Limb (tissue), 2 donors: ENCODE measurements at regions not wholly inside any gene's neighbourhood (a gene's known extent, or its start where the extent isn't known, plus 50 kb on each side); places are given as distances from the start of the nearest gene placed in this dataset.

Experiments
- DNase-seq, 2 donors: peaks; one replicate each; pipeline ENCODE4 v3.0.0-alpha.2; 2016; ENCODE audit errors: extremely low spot score in 2 of 2

- no peak for DNase-seq
Measured at GRCh38 chr15:92224843-92225242, 168.8 kb upstream of the ST8SIA2 start.

- DNase-seq, result no peak
Measured at GRCh38 chr15:92226020-92226612, 167.6 kb upstream of the ST8SIA2 start.

- DNase-seq, result no peak
Measured at GRCh38 chr15:92228830-92229229, 164.9 kb upstream of the ST8SIA2 start.

DNA sequence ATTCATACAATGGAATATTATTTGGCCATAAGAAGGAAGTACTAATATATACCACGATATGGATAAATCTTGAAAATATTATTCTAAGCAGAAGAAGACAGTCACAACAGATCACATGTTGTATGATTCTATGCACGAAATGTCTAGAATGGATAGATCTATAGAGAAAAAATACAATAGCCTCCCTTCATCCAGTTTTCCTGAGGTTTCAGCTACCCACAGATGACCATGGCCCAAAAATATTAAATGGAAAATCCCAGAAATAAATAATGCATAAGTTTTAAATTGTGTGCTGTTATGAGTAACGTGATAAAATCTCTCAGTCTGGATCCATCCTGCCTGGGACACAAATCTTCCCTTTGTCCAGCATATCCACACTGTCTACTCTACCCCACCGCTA, 162.2 kb upstream of the ST8SIA2 start:
- DNase-seq, result no peak

DNA sequence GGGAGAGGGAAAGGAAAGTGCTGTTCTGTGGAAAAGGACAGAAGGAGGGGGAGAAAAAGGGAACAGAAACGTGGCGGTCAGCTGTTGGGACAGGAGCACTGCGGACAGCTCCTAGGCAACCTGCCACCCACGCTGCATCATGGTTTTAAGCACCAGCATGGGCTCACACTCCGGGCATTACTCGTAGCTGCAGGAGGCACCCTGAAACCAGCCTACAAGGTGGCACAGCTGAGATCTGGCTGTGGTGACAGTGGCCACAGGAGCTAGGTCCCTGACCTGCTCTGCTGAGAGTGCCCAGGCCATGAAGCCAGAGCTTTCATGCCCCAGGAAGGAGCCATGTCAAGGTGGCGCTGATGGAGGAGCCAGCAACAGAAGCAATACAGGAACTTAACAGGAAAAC, 161.4 kb upstream of the ST8SIA2 start:
- DNase-seq, result no peak

- no peak for DNase-seq
Measured at GRCh38 chr15:92232876-92233275, 160.8 kb upstream of the ST8SIA2 start.

- no peak for DNase-seq
Measured at GRCh38 chr15:92243227-92243626, 150.5 kb upstream of the ST8SIA2 start.

DNA sequence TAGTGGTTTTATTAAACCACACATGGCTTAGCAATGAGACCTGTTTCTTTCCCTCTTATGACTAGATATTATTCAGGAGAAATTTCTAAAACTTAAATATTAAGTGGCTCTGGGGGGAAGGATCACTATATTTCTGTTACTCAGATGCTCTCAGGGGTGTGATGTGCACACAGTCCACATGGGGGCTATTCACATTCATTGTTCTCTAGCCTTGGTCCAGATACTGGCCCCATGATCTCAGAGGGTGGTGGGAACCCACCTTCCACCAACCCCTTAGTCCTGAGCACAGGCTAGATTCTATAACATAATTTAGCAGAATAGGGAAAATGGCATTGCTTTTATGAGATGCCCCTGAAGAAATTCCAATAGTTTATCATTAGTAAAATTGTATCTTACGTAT, 149.0 kb upstream of the ST8SIA2 start:
- DNase-seq, result no peak

- no peak for DNase-seq
Measured at GRCh38 chr15:92247649-92248242, 145.9 kb upstream of the ST8SIA2 start.

GRCh38 chr15:92266796-92267685, 126.6 kb upstream of the ST8SIA2 start:
- DNase-seq, result no peak

DNA sequence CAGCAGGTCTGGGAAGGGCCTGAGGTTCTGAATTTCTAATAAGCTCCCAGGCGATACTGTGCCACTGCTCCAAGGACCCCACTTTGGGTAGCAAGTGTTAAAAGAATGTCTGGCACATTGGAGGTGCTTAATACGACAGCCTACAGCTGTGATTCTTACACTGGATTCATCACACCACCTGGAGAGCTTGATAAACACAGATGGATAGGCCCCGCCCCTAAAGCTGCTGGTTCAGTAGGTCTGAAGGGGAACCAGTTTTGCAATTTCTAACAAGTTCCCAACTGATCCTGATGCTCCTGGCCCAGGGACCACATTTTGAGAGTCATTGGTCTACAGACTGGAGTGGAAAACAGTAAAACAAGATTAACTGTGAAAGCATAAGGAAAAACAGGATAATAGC, 124.8 kb upstream of the ST8SIA2 start:
- DNase-seq, result no peak

- DNase-seq, result no peak
Measured at GRCh38 chr15:92271179-92271578, 122.5 kb upstream of the ST8SIA2 start.

DNA sequence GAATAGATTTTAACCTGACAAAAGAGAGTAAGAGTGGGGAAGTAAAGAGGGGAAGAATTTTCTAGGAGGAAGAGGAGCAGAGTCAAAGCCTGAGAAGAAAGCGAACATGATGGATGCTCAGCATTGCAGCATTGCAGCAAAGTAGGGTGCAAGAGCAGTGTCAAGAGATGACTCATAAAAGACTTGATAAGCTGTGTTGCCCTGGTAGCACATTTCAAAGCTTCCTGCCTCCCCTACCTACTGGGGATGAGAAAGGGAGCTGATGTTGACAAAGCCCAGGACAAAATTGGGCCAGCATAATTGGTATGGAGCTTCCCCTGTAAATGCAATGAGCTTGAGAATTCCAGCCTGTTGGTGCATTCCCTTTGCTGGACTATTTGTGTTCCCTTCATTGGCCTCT, 121.6 kb upstream of the ST8SIA2 start:
- DNase-seq, result no peak

DNA sequence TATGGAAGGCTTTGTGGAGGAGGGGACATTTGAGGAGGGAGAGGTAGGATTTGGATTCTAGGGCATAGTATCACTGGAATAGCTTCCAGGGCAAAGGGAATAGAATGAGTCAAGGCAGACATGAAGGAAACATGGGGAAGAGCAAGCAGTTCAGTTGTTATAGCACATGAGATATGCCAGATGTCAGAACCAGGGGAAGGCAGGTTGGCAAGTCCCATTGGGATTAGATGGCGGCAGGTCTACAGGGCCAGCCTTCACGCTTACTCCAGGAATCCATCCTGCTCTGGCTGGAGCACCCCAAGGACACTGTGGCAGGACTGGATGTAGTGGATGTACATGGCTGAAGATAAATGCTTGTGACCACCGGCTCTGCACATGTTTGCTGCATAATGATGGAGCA, 120.4 kb upstream of the ST8SIA2 start:
- DNase-seq, result no peak

DNA sequence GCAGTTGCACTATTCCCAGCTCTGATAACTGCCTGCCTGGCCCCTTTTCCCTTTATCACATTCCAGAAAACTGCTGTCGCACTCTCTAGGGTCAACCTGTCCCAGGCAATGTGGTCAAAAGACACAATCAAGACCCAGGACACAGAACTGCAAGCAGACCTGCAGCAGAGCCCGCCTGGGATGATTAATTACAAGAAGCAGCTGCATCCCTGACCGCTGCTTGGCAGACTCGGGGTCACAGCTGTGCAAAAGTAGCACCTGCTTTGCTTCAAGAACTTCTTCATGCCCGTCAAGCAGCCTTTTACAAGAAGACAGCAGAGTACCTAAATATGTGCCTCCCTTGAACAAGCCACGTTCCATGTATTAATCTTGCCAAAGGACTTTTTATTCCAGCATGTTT, 120.0 kb upstream of the ST8SIA2 start:
- DNase-seq, result peak; percentile 40 to 49

- DNase-seq, result no peak
Measured at GRCh38 chr15:92277776-92278175, 115.9 kb upstream of the ST8SIA2 start.

DNA sequence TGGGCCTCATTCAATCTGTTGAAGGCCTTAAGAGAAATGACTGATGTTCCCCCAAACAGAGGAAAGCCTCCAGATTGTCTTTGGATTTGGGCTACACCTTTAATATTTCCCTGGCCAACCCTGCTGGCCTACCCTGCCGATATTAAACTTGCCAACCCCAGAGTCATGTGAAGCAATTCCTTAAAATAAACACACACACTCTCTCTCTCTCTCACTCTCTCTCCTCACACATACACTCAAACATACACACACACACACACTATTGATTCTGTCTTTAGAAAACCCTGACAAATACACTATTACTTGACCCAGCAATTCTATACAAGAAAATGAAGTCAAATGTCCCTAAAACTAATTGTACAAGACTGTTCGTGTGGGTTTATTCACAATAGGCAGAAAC, 109.9 kb upstream of the ST8SIA2 start:
- no peak for DNase-seq

DNA sequence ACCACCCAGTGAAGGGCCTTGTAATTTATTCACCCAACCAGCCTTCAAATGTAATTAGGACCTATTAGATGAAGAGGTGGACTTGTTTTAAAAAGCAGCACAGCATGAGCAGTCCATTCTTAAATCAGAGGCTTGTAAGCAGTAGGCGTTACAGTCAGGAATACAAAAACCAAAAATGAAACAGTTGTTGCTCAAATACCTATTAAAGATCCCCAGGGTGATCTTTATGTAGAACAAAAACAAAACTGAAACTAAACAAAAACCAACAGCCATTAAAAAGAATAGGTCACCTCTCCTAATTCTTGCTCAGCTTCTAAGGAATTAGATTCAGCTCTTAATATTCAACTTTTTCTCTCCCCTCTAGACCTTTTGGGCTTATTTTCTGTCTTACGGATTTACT, 104.9 kb upstream of the ST8SIA2 start:
- no peak for DNase-seq

DNA sequence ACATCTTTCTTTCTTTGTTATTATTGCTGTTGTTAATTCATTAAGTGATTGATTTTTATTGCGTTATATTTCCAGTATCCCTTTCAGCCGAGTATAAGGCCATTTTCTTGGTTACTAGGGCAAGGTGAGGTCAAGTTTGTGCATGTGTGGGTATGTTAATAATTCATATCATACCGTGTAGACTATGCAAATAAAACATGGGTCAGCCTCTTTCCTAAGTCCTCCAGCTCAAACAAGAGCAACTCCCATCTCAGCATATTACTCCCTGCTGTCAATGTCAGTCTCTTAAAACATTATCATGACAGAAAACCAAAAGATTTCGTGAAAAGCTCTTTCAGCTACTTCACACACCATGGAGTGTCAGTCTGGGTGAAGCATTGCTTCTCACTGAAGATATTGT, 103.9 kb upstream of the ST8SIA2 start:
- DNase-seq, result no peak

GRCh38 chr15:92290359-92290992, 103.2 kb upstream of the ST8SIA2 start:
- DNase-seq, result no peak

GRCh38 chr15:92291900-92292299, 101.8 kb upstream of the ST8SIA2 start:
- DNase-seq, result no peak

- DNase-seq, result peak in 1 of 2 donors; percentile 6
Measured at GRCh38 chr15:92294759-92295158, 98.9 kb upstream of the ST8SIA2 start.
